ENCODE measurements at regions not wholly inside any gene's neighbourhood (a gene's known extent, or its start where the extent isn't known, plus 50 kb on each side); places are given as distances from the start of the nearest gene placed in this dataset.

GRCh38 chr6:84525907-84526306 is 238.5 kb downstream of the TBX18 start:
- 5% methylated on average over 2 of the region's 2 CpGs for WGBS (ENCODE audit: low lambda C conversion rate)
- H2AFZ ChIP-seq (ENCODE audit: low read length) = no peak overlapping the region
- H3K4me2 ChIP-seq (ENCODE audit: low read depth, low read length) = no peak overlapping the region
- no peaks in the 10 kb centered on the region for H3K36me3 ChIP-seq (replicated peaks in 1 of 2; ENCODE audit: control insufficient read depth in 1 of 2, insufficient read depth in 2 of 2, low read length in 2 of 2)
- no peaks in the 10 kb centered on the region for H4K20me1 ChIP-seq (ENCODE audit: insufficient read depth, low read length)
- no TSS peak for BruUV-seq (replicated peaks)
- FAIRE-seq (no peak), DNase-seq (ENCODE audit: low spot score) (no peak), ATAC-seq (no peak)
- intact Hi-C loops (cut with micrococcal nuclease; ENCODE audit: unreplicated experiment) (no loop called here), in situ Hi-C loops (cut with HindIII; ENCODE audit: extremely low pct_ligation_motif_present, low pct_unique_long_range_greater_than_20kb) (no loop called here)
- POLR2A ChIA-PET = no interaction called here
- H3K27me3 ChIP-seq (ENCODE audit: control insufficient read depth in 1 of 2, insufficient read depth in 2 of 2, low read length in 2 of 2) = no peaks in the 10 kb centered on the region; a peak in 1 of 5 replicates
- H3K4me3 ChIP-seq (replicated peaks in 1 of 3; ENCODE audit: insufficient read depth in 1 of 3, low read depth in 2 of 3, low read length in 3 of 3) = no peak overlapping the region
- H3K79me2 ChIP-seq (ENCODE audit: insufficient read depth, low read length) = no peaks in the 10 kb centered on the region
- H3K9ac ChIP-seq (ENCODE audit: insufficient read depth, low read depth, low read length) = no peak overlapping the region
- H3K4me1 ChIP-seq (ENCODE audit: insufficient read depth, low read length) = no peaks in the 10 kb centered on the region
- CTCF ChIA-PET (ENCODE audit: low intra/inter-chr PET ratio, low total read pairs) = no interaction called here
- no peaks in the 10 kb centered on the region for H3K9me3 ChIP-seq (ENCODE audit: low read length)
- no peak overlapping the region for H3K27ac ChIP-seq (ENCODE audit: extremely low read length, insufficient read depth, low read length)
- TF ChIP-seq, protein P1, sequence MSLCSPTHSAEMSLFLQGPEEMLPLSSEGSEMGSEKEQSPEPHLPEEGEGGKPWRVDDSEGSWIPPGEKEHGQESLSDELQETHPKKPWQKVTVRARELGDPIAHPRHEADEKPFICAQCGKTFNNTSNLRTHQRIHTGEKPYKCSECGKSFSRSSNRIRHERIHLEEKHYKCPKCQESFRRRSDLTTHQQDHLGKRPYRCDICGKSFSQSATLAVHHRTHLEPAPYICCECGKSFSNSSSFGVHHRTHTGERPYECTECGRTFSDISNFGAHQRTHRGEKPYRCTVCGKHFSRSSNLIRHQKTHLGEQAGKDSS (CRISPR knock-in tag; IDR thresholded peaks at IDR 0.05; ENCODE audit: borderline replicate concordance, low read depth) = no peak
- no peak for TF ChIP-seq GLI4 (CRISPR knock-in tag; IDR thresholded peaks at IDR 0.05; ENCODE audit: borderline replicate concordance)
- TF ChIP-seq, protein P2, sequence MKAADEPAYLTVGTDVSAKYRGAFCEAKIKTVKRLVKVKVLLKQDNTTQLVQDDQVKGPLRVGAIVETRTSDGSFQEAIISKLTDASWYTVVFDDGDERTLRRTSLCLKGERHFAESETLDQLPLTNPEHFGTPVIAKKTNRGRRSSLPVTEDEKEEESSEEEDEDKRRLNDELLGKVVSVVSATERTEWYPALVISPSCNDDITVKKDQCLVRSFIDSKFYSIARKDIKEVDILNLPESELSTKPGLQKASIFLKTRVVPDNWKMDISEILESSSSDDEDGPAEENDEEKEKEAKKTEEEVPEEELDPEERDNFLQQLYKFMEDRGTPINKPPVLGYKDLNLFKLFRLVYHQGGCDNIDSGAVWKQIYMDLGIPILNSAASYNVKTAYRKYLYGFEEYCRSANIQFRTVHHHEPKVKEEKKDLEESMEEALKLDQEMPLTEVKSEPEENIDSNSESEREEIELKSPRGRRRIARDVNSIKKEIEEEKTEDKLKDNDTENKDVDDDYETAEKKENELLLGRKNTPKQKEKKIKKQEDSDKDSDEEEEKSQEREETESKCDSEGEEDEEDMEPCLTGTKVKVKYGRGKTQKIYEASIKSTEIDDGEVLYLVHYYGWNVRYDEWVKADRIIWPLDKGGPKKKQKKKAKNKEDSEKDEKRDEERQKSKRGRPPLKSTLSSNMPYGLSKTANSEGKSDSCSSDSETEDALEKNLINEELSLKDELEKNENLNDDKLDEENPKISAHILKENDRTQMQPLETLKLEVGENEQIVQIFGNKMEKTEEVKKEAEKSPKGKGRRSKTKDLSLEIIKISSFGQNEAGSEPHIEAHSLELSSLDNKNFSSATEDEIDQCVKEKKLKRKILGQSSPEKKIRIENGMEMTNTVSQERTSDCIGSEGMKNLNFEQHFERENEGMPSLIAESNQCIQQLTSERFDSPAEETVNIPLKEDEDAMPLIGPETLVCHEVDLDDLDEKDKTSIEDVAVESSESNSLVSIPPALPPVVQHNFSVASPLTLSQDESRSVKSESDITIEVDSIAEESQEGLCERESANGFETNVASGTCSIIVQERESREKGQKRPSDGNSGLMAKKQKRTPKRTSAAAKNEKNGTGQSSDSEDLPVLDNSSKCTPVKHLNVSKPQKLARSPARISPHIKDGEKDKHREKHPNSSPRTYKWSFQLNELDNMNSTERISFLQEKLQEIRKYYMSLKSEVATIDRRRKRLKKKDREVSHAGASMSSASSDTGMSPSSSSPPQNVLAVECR (CRISPR knock-in tag; IDR thresholded peaks at IDR 0.05; ENCODE audit: borderline replicate concordance) = no peak
- TF ChIP-seq HIVEP1 (CRISPR knock-in tag; IDR thresholded peaks at IDR 0.05) = no peak
- TF ChIP-seq CENPX (CRISPR knock-in tag; IDR thresholded peaks at IDR 0.05) = no peak
- TF ChIP-seq ZBTB34 (CRISPR knock-in tag; IDR thresholded peaks at IDR 0.05) = no peak
- no peak for TF ChIP-seq ZBTB42 (CRISPR knock-in tag; IDR thresholded peaks at IDR 0.05)
- TF ChIP-seq ZBTB14 (CRISPR knock-in tag; IDR thresholded peaks at IDR 0.05) = no peak
- TF ChIP-seq, protein P3, sequence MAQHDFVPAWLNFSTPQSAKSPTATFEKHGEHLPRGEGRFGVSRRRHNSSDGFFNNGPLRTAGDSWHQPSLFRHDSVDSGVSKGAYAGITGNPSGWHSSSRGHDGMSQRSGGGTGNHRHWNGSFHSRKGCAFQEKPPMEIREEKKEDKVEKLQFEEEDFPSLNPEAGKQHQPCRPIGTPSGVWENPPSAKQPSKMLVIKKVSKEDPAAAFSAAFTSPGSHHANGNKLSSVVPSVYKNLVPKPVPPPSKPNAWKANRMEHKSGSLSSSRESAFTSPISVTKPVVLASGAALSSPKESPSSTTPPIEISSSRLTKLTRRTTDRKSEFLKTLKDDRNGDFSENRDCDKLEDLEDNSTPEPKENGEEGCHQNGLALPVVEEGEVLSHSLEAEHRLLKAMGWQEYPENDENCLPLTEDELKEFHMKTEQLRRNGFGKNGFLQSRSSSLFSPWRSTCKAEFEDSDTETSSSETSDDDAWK (CRISPR knock-in tag; IDR thresholded peaks at IDR 0.05) = no peak
- no peak for TF ChIP-seq ZXDC (CRISPR knock-in tag; IDR thresholded peaks at IDR 0.05)
